ENCODE measurements at regions not wholly inside any gene's neighbourhood (a gene's known extent, or its start where the extent isn't known, plus 50 kb on each side); places are given as distances from the start of the nearest gene placed in this dataset.
A peak's percentile ranks its signal among the peaks of the same experiment; 100 is the strongest.

- no peak for DNase-seq (ENCODE audit: low read depth)
- H3K4me3 ChIP-seq (ENCODE audit: low read length) = no peak overlapping the region
- no peak for TF ChIP-seq CTCF (conservative IDR thresholded peaks at IDR 0.05; ENCODE audit: low read length)
These were observed 588.9 kb downstream of the RNF144B start for GRCh38 chr6:18976091-18976490.

GRCh38 chr6:18976966-18977365 is 589.8 kb downstream of the RNF144B start:
- no peak for TF ChIP-seq CTCF (conservative IDR thresholded peaks at IDR 0.05; ENCODE audit: low read length)
- no peak for DNase-seq (ENCODE audit: low read depth)
- no peak overlapping the region for H3K4me3 ChIP-seq (ENCODE audit: low read length)

GRCh38 chr6:18978337-18979128 is 591.4 kb downstream of the RNF144B start:
- no peak overlapping the region for H3K4me3 ChIP-seq (ENCODE audit: low read length)
- peak; percentile 6 for DNase-seq (ENCODE audit: low read depth)
- no peak for TF ChIP-seq CTCF (conservative IDR thresholded peaks at IDR 0.05; ENCODE audit: low read length)

GRCh38 chr6:18985061-18985460 is 597.9 kb downstream of the RNF144B start:
- no peak for DNase-seq (ENCODE audit: low read depth)
- no peak overlapping the region for H3K4me3 ChIP-seq (ENCODE audit: low read length)
- TF ChIP-seq CTCF (conservative IDR thresholded peaks at IDR 0.05; ENCODE audit: low read length) = no peak

GRCh38 chr6:18985996-18986395 is 598.8 kb downstream of the RNF144B start:
- no peak for DNase-seq (ENCODE audit: low read depth)
- no peak for TF ChIP-seq CTCF (conservative IDR thresholded peaks at IDR 0.05; ENCODE audit: low read length)
- H3K4me3 ChIP-seq (ENCODE audit: low read length) = no peak overlapping the region

- TF ChIP-seq CTCF (conservative IDR thresholded peaks at IDR 0.05; ENCODE audit: low read length) = no peak
- H3K4me3 ChIP-seq (ENCODE audit: low read length) = no peak overlapping the region
- no peak for DNase-seq (ENCODE audit: low read depth)
These were observed 601.5 kb downstream of the RNF144B start for GRCh38 chr6:18988636-18989035.
